ENCODE measurements at regions not wholly inside any gene's neighbourhood (a gene's known extent, or its start where the extent isn't known, plus 50 kb on each side); places are given as distances from the start of the nearest gene placed in this dataset.

- DNase-seq, result no peak
- intact Hi-C loops (cut with DNase I), result no loop called here
These were observed 200.2 kb upstream of the EYA4 start for GRCh38 chr6:133040803-133041419.

GRCh38 chr6:133042550-133043120 lies 198.5 kb upstream of the EYA4 start:
- intact Hi-C loops (cut with DNase I), result no loop called here

GRCh38 chr6:133046576-133046975 lies 194.6 kb upstream of the EYA4 start:
- intact Hi-C loops (cut with DNase I), result no loop called here
- no peak for DNase-seq

More at GRCh38 chr6:133042550-133043120, 198.5 kb upstream of the EYA4 start:
- DNase-seq, result no peak

GRCh38 chr6:133047065-133047665 lies 194.0 kb upstream of the EYA4 start:
- intact Hi-C loops (cut with DNase I), result no loop called here
- DNase-seq, result no peak

GRCh38 chr6:133047706-133048105 lies 193.5 kb upstream of the EYA4 start:
- DNase-seq, result no peak
- intact Hi-C loops (cut with DNase I), result no loop called here

- no peak for DNase-seq
- intact Hi-C loops (cut with DNase I), result no loop called here
These were observed 189.9 kb upstream of the EYA4 start for GRCh38 chr6:133051240-133051639.

- intact Hi-C loops (cut with DNase I), result no loop called here
- no peak for DNase-seq
These were observed 188.7 kb upstream of the EYA4 start for GRCh38 chr6:133052465-133052864.

- no peak for DNase-seq
- intact Hi-C loops (cut with DNase I), result no loop called here
These were observed 185.7 kb upstream of the EYA4 start for GRCh38 chr6:133055441-133055966.

- intact Hi-C loops (cut with DNase I), result no loop called here
- DNase-seq, result no peak
These were observed 183.8 kb upstream of the EYA4 start for GRCh38 chr6:133057352-133057751.

GRCh38 chr6:133062077-133062476 lies 179.1 kb upstream of the EYA4 start:
- DNase-seq, result no peak
- intact Hi-C loops (cut with DNase I), result no loop called here

- DNase-seq, result peak in 1 of 10 donors; percentile 35
- intact Hi-C loops (cut with DNase I), result no loop called here
These were observed 178.4 kb upstream of the EYA4 start for GRCh38 chr6:133062696-133063306.

GRCh38 chr6:133067960-133068359 lies 173.2 kb upstream of the EYA4 start:
- no peak for DNase-seq
- intact Hi-C loops (cut with DNase I), result no loop called here

- DNase-seq, result no peak
- intact Hi-C loops (cut with DNase I), result no loop called here
These were observed 170.6 kb upstream of the EYA4 start for GRCh38 chr6:133070410-133071043.

- intact Hi-C loops (cut with DNase I), result no loop called here
- no peak for DNase-seq
These were observed 161.3 kb upstream of the EYA4 start for GRCh38 chr6:133079901-133080300.

- no peak for DNase-seq
These were observed 157.7 kb upstream of the EYA4 start for GRCh38 chr6:133083248-133083967.

GRCh38 chr6:133085471-133085870 lies 155.7 kb upstream of the EYA4 start:
- intact Hi-C loops (cut with DNase I), result no loop called here
- no peak for DNase-seq

More at GRCh38 chr6:133083248-133083967, 157.7 kb upstream of the EYA4 start:
- intact Hi-C loops (cut with DNase I), result no loop called here

- intact Hi-C loops (cut with DNase I), result no loop called here
- DNase-seq, result no peak
These were observed 155.3 kb upstream of the EYA4 start for GRCh38 chr6:133085896-133086295.

- intact Hi-C loops (cut with DNase I), result no loop called here
These were observed 152.0 kb upstream of the EYA4 start for GRCh38 chr6:133088931-133089695.

GRCh38 chr6:133092199-133092598 lies 149.0 kb upstream of the EYA4 start:
- intact Hi-C loops (cut with DNase I), result no loop called here
- DNase-seq, result no peak

More at GRCh38 chr6:133088931-133089695, 152.0 kb upstream of the EYA4 start:
- DNase-seq, result no peak

- DNase-seq, result no peak
- intact Hi-C loops (cut with DNase I), result no loop called here
These were observed 148.4 kb upstream of the EYA4 start for GRCh38 chr6:133092771-133093170.

Data from posterior cingulate gyrus (tissue), 11 donors.